ENCODE measurements at regions not wholly inside any gene's neighbourhood (a gene's known extent, or its start where the extent isn't known, plus 50 kb on each side); places are given as distances from the start of the nearest gene placed in this dataset.

DNA sequence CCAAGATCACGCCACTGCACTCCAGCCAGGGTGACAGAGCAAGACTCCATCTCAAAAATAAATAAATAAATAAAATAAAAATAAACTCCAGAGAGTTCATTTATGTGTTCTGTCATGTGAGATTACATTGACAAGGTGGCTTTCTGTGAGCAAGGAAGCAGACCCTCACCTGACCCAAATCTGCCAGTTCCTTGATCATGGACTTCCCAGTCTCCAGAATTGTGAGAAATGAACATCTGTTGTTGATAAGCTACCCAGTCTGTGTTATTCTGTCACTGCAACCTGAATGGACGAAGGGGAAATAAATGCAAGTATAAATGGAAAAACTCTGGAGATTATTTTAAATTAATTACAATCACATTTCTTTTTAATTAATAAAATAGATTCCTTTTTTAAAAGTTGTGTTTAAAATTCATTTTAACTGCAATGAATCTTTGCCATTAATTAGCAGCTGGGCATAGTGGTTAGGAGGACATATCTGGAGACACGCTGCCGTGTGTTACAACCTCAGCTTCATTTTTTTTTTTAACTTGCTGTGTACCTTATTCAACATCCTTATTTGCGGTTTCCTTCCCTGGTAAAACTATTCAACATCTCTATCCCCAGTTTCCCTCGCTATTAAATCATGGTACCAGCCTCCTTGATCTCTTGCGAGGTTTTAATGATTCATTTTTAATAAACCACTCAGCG is 376.4 kb downstream of the CHSY3 start:
- peaks cover 3% of the 10 kb centered on the region for H3K9me3 Mint-ChIP-seq
- H3K4me3 Mint-ChIP-seq = no peak overlapping the region
- no peaks in the 10 kb centered on the region for H3K36me3 Mint-ChIP-seq (ENCODE audit: low read depth)
- DNase-seq = no peak
- H3K27me3 Mint-ChIP-seq (ENCODE audit: low read depth, poor library complexity) = no peaks in the 10 kb centered on the region
- TF ChIP-seq, protein P1, sequence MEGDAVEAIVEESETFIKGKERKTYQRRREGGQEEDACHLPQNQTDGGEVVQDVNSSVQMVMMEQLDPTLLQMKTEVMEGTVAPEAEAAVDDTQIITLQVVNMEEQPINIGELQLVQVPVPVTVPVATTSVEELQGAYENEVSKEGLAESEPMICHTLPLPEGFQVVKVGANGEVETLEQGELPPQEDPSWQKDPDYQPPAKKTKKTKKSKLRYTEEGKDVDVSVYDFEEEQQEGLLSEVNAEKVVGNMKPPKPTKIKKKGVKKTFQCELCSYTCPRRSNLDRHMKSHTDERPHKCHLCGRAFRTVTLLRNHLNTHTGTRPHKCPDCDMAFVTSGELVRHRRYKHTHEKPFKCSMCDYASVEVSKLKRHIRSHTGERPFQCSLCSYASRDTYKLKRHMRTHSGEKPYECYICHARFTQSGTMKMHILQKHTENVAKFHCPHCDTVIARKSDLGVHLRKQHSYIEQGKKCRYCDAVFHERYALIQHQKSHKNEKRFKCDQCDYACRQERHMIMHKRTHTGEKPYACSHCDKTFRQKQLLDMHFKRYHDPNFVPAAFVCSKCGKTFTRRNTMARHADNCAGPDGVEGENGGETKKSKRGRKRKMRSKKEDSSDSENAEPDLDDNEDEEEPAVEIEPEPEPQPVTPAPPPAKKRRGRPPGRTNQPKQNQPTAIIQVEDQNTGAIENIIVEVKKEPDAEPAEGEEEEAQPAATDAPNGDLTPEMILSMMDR (IDR thresholded peaks at IDR 0.05) = no peak
- no peak overlapping the region for H3K27ac Mint-ChIP-seq
- H3K4me1 Mint-ChIP-seq = no peaks in the 10 kb centered on the region

DNA sequence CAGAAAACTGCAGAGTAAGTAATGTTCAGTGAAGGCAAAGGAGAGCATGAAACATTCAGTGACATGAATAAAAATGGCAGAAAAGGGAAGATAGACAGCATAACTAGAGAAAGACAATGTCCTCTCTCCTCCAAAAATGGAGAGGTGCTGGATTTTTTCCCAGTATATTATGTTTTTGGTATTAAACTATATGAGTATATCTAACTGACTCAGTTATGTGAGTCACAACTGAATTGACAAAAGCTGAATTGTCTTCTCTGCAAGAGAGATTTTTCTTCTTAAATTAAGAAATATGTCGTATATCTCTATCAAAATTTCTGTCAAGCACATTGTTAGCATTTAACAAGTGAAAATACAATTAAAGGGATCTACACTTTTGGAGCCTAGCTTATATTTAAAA is 375.1 kb downstream of the CHSY3 start:
- H3K36me3 Mint-ChIP-seq (ENCODE audit: low read depth) = no peaks in the 10 kb centered on the region
- no peaks in the 10 kb centered on the region for H3K4me1 Mint-ChIP-seq
- H3K9me3 Mint-ChIP-seq = no peaks in the 10 kb centered on the region
- DNase-seq = no peak
- H3K4me3 Mint-ChIP-seq = no peak overlapping the region
- no peak overlapping the region for H3K27ac Mint-ChIP-seq
- no peaks in the 10 kb centered on the region for H3K27me3 Mint-ChIP-seq (ENCODE audit: low read depth, poor library complexity)
- TF ChIP-seq, protein P1 (IDR thresholded peaks at IDR 0.05) = no peak

DNA sequence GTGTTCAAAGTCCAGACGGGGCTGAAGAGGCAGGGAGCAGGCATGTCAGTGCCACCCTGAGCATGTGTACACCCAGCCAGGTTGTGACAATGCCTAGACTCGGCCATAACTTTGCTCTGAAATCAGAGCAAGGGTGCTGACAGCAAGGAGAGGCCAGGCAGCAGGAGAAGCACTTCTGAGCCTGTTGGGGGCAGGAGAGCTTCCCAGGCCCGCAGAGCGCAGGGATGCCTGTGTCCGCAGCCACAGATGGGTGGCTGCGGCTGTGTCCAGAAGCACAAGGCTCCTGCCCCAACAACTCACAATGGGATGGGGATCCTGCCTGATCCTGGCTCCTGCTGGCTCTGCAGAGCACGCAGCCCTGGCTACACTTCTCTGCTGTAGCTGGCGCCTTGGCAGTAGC is 373.9 kb downstream of the CHSY3 start:
- Mint-ChIP-seq H3K27ac (no peak overlapping the region), H3K4me3 (no peak overlapping the region), H3K27me3 (ENCODE audit: low read depth, poor library complexity) (no peaks in the 10 kb centered on the region), H3K4me1 (no peaks in the 10 kb centered on the region), H3K36me3 (ENCODE audit: low read depth) (no peaks in the 10 kb centered on the region), H3K9me3 (no peaks in the 10 kb centered on the region)
- TF ChIP-seq, protein P1 (IDR thresholded peaks at IDR 0.05) = no peak
- no peak for DNase-seq

DNA sequence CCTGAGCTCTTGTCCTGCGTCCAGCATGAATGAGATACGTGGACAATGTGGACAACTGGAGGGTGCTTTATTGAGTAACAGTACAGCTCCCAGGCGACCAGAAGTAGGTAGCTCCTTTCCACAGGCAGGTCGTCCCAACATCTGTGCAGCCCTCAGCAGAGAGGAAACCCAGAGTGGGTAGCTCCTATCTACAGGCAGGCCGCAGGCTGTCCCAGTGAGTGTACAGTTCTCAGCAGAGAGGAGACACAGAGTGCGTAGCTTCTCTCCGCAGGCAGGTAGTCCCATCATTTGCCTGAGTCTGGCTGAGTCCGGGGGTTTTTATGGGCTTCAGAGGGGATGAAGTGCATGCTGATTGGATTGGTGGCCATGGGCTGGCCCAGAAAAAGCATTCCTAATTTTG is 373.3 kb downstream of the CHSY3 start:
- Mint-ChIP-seq H3K27me3 (ENCODE audit: low read depth, poor library complexity) (no peaks in the 10 kb centered on the region), H3K9me3 (no peaks in the 10 kb centered on the region), H3K4me1 (no peaks in the 10 kb centered on the region), H3K27ac (no peak overlapping the region), H3K4me3 (no peak overlapping the region), H3K36me3 (ENCODE audit: low read depth) (no peaks in the 10 kb centered on the region)
- DNase-seq = no peak
- TF ChIP-seq, protein P1 (IDR thresholded peaks at IDR 0.05) = no peak

DNA sequence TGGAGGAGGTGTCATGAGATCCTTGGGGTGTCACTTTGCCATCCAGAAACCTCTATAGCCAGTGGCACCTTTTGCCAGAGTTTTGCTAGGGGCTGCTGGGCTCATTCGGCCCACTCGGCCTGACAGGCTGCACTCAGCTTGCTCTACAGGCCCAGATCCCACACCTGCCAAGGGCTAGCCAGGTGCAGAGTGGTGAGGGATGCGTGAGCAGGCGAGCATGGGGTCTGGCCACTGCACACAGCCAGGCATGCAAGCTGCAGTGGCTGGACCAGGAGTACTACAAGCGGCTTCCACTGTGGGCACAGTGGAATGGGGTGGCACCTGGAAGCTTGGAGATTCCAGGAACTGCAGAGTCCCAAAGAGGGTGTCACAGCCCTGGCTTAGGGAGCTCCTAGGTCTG is 372.7 kb downstream of the CHSY3 start:
- Mint-ChIP-seq H3K27ac (no peak overlapping the region), H3K9me3 (no peaks in the 10 kb centered on the region), H3K4me3 (no peak overlapping the region), H3K36me3 (ENCODE audit: low read depth) (no peaks in the 10 kb centered on the region), H3K4me1 (no peaks in the 10 kb centered on the region), H3K27me3 (ENCODE audit: low read depth, poor library complexity) (no peaks in the 10 kb centered on the region)
- DNase-seq = no peak
- TF ChIP-seq, protein P1 (IDR thresholded peaks at IDR 0.05) = no peak

DNA sequence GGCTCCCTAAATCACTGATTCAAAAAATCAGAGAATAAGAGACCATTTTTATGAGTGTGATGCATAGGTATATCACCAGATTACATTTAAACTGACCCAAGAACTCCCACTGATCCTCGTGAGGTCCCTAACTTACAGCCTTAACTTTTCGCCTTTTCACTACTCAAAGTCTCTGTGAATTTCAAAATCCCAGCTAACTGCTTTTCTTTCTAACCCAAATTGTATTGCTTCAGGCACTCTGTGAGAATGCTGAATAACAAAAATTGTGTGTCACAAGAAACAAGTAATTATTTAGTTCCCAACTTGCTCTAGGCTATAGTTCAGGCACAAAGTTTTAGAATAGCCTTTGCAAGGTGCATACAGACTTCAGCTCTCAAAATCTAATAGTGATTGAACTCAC is 368.6 kb downstream of the CHSY3 start:
- Mint-ChIP-seq H3K36me3 (ENCODE audit: low read depth) (no peaks in the 10 kb centered on the region), H3K27ac (no peak overlapping the region), H3K4me3 (no peak overlapping the region), H3K27me3 (ENCODE audit: low read depth, poor library complexity) (no peaks in the 10 kb centered on the region), H3K9me3 (no peaks in the 10 kb centered on the region), H3K4me1 (no peaks in the 10 kb centered on the region)
- DNase-seq = no peak
- TF ChIP-seq, protein P1 (IDR thresholded peaks at IDR 0.05) = no peak
